ENCODE measurements at regions not wholly inside any gene's neighbourhood (a gene's known extent, or its start where the extent isn't known, plus 50 kb on each side); places are given as distances from the start of the nearest gene placed in this dataset.
"Not testable (repeated sequence)": the region's sequence is repeated elsewhere in the genome, so short reads cannot be mapped to it uniquely, and the experiment has no call there.

DNA sequence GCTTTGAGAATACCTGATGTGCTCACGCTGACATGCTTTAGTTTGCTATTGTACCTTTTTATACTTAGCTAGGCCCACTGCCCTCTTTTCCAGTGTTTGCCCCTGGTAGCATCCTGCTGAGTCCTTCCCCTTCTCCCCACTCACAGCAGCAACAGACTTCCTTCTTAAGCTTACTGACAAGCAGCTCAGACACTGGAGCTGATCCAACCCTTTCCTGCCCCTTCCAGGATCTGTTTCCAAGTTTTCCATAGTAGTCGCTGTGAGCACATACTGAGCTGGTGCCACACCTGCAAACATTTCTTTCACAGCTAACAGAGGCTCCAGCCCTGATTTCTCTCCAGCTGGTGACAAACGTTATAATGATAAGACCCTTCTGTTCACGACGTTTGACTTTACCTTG is 991.4 kb upstream of the CELF4 start:
- no peak for DNase-seq

DNA sequence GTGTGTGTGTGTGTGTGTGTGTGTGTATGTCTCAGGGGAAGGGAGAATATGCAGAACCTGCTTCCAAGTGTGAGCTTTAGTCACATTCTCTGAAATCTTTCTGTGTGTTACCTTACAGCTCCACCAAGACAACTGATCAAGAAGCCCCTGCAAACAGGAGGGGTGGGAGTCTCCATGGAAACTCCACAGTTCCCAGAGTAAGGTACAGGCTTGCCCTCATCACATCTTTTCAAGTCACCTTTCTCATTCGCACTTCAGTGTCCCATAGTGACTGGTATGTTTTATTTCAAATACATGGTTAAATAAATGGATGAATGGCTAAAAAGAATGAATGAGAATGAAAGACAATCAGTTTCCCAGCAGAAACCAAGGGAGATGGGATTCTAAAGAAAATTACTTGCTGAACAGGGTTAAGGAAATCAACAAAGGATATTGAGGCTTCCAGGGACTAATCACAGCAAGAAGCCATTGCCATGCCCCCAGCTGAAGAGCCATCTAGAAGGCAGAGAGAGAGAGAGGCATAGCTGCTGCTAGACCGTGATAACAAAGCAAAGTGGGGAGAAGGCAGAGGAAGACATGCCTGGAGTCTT is 987.2 kb upstream of the CELF4 start:
- DNase-seq = no peak

DNA sequence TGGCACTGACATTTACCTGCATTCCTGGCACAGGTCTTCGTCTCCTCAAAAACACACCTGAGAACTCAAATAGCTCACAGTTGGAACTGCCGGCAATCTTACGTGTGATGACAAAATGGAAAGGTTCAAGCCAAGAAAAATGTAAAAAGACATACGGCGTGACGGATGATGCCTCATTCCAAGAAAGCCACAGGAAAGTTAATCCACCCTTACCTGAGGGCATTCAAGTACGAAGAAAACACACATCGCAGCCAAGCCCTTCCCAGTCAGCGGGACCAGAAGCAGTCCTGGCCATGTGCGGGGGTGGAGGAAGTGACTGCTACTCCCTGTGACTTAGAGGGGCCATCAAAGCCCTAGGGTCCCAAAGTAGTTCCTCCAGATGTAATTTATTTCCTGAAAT is 986.3 kb upstream of the CELF4 start:
- no peak for DNase-seq

DNA sequence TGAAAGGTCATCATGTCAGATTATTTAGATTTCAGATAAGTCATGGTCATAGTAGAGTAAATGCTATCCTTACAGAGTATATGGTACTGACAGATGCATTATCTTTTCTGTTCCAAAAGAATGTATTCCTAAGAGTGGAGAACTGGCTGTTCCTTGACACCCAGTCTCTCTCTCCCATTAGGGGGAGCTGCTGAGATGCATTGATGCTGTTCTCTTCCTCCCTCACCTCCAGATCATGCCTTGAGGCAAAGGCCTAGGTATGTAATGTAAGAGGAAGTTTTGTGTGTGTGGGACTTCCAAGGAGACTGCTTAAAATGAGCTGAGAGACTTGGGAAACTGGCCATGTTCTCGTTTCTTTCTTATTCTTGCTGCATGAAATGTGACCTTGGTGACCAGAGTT is 979.5 kb upstream of the CELF4 start:
- DNase-seq = no peak

DNA sequence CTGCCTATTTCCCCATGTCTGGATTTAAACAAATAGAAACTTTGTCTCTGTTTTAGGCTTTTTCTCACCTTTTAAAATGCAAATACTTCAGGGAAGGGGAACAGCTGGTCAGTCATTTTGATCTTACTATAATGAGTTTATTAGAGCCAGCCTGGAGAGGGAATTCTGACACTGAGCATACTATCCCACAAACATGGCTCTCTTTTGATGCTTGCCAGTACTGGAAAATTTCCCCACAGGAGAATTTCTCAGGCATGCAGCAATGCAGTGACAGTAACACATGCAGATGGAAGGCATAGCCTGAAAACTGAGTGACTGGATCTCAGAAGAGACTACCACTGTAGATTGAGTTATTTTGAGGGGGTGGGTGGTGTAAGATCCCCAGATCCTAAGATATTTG is 974.3 kb upstream of the CELF4 start:
- no peak for DNase-seq

DNA sequence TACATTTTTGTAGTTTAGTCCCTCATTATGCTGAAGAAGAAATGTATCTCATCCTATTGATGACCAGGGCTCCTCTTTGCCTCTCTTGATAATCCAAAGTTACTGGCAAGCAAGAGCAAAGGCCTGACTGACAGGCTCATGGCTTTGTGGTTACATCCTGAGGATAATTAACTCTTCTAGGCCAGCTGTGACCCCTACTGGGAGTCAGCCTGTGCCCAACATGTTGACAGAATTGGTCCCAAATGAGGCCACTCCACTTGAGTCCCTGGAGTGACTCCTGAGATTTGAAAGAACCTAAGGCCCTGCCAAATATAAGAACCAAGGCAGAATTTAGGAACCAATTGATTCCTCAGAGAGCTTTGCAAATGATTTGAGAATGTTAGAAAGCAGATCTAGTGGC is 973.8 kb upstream of the CELF4 start:
- peak; percentile 1 for DNase-seq

DNA sequence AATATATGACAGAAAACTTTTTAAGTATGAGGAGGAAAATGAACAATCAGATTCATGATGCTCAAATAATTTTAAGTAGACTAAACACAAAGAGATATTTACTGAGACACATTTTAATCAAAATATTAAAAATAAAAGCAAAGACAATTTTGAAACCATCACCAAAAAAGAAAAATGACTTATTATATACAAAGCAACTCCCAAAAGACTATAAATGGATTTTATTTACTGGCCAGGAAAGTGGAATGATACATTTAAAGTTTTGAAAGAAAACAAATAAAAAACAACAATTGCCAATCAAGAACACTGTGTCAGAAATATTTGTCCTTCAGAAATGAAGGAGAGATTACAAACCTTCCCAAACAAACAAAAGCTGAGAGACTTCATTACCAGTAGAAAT is 968.5 kb upstream of the CELF4 start:
- DNase-seq = no peak

DNA sequence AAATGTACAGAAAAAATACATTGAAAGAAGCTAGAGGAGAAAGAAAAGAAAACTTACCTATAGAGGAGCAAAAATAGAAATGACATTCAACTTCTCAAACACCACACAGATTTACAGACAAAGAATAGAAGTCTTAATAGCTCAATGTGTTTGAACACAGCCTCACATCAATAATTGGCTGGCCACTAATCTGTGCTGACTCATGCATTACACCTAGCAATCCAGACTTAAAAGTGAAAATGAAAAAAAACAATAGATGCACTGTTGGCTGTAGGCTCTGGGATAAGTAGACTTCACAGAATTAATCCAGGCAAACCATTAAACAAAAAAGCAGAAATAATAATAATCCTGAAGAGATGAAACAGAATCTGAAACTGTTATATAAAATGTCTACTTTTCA is 961.3 kb upstream of the CELF4 start:
- no peak for DNase-seq

DNA sequence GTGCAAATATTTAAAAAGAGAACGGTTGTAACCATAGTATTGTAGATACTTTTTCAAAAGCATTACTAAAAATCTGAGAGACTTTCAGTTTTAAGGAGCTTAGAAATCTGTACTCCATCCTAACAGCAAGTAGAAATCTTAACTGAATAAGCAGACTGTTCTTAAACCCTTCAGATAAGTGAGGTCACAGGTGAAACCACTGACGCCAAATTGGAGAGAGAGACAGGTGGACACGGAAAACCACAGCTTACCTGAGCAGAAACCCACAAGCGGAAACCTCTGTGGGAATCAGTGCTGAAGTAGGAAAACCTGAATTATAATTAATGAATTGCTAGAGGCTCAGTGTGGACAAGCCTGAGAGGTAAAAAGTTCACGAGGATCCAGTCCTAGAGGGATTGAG is 959.4 kb upstream of the CELF4 start:
- no peak for DNase-seq

DNA sequence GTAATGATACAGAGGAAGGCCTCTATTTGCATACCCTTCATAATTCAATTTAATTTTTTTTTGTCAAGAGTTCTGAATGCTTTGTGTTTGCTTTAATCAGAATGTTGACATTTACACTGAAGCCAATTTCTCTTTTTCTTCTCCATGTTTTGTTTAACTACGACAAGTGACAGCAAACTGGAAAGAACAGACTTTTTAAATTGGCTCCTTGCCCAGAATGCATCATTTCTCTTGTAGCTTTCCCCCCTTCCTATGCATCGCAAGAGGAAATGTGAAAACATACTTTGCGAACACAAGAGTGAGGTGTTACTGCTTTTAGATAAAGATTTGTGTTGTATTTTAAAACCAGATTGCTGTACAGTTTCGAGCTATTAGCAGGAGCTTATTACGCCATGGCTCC is 955.2 kb upstream of the CELF4 start:
- no peak for DNase-seq

DNA sequence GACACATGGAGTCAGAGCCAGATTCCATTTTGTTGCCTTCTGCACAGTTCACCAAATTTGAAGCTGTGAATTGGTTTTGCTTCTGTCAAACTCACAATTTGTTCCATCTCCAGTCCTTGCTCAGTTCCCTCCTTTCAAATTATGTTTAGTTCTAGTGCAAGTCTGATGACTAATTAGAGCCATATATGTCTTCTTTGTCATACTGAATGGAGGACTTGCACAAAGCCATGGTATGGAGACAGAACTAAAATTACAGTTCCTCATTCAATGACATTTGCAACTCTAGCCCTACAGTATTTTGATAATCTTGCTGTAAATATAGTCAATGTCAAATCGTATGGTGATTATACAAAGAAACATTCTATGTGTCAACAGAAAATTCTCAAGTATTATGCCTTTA is 936.9 kb upstream of the CELF4 start:
- DNase-seq = no peak

DNA sequence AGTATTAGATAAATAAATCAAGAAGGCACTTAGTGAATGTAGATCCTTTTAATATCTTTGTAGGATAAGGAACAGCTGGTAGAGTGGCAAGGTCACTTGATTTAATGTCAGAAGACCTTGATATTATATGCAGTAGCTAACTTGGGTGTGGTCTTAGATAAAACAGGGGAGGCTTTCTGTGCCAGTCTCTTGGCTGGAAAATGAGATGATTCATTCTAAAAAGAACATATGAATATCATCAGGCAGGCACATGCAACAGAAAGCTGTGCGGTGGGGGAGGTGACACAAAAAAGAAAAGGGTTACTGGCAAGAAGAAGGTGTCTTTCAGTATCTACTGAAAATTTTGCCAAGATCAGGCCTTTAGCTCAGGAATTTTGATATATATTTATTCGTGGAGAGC is 931.7 kb upstream of the CELF4 start:
- DNase-seq = no peak

DNA sequence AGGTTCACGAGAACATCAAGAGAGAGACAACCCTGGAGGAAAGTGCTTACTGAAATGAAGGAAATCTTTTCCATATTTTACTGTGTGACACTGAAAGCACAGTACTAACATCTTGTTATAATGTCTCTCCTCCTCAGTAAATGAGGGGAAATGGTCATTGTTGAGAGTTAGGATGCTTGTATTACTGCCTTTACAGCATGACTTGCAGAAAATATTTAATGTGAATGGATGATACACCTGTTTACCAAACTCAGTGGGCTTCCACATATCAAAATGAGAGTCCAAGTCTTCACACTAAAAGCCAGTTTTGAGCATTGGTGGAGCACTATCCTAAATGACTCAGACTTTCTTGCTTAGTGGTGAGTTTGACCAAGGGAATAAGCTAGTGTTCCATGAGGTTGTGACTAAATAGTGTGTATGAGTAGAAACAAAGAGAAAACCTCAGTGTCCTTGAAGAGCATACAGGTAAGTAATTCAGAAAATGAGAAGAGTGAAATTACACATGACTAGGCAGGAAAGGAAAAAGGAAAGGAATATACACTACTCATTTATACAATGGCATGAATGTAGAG is 930.7 kb upstream of the CELF4 start:
- DNase-seq = no peak

DNA sequence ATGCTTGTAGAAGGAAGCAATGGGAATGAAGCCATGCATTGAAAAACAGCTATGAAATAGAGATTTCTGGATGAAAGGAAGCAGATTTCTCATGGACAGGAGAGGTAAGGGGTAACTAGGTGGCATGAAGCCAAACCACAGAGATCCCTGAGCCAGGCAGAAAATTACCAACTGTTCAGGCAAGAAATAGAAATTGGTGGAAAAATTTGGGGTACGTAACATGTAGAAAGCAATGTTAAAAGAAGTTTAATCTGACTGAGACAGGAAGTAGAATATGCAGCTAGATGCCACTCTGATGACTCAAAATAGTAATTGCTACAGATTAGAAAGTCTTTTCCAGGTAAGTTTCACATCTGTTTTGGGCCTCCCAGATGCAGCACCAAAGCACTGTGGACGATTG is 928.5 kb upstream of the CELF4 start:
- DNase-seq = no peak

DNA sequence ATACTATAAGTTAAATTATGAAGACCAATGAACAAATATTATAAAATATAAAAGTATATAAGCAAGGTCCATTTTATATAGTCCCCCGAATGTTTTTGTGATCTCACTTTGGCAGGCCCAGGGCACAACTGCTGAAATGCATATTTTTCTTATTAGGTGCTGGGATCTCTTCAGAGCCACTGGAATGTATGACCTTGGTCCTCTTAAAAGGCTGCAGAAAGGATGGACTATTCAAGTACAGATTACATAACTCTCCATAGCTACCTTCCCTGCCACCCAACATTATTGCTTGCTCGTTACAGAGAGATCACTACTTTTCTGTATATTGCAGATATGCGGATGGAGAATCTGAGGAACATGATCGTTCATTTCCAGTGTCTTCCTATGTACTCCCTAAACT is 925.6 kb upstream of the CELF4 start:
- no peak for DNase-seq

DNA sequence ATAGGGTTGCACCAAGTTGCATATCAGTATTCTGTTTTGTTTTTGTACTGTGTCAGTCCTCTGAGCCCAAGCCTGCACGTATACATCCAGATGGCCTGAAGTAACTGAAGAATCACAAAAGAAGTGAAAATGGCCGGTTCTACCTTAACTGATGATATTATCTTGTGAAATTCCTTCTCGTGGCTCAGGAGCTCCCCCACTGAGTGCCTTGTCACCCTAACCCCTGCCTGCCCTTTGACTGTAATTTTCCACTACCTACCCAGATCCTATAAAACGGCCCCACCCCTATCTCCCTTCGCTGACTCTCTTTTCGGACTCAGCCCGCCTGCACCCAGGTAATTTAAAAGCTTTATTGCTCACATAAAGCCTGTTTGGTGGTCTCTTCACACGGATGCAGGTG is 924.1 kb upstream of the CELF4 start:
- not testable (repeated sequence) for DNase-seq

DNA sequence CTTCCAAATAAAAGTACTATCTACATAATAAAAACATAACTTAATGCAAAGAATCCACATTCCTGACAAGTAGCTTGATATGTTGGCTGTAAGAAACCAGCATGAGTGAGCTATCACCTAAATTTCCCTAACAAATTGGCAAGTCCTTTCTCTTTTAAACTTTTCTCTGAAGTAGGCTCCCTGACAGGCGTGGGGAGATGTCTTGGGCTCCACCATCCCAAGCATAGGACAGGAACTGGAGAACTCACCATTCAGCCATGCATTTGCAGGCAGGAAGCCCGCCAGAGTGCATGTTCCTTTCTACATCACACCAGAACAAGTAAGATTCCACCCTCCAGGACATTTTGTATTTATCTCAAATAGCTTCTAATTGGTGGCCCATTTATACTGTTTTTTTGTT is 921.9 kb upstream of the CELF4 start:
- no peak for DNase-seq

DNA sequence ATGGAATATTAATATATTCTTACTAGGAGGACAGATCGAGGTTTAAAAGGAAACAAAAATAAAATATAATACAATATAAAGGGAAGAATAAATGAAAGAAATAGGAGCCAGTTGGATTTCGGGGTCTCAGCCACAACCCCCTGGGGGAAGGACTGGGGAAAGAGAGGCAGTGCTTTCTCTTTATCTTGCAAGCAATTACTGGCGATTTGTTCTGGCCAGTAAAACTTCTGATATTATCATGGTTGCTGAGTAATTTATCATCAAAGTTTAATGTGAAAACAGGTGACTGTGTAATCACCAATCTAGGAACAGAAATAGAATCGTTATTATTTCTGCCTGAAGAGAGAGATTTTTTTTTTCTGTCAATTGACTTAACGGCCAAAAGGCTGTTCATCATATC is 917.7 kb upstream of the CELF4 start:
- no peak for DNase-seq

DNA sequence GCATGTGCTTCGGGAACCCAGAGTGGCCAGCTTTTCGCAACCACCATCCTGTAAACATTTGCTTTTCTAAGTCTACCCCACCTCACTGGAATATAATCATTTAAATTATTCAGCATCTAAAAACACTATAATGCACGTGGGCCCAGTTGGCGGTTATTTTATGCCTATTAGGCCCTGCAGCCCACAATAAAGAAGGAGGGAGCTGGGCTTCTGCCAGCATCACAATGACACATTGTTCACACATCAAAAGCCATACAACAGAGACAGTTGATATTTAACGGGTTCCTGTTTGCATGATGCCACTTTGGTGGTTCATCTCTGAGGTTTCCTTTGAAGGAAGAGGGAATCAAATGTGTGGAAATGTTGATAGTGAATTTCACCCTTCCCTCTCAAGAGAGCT is 916.0 kb upstream of the CELF4 start:
- DNase-seq = no peak

DNA sequence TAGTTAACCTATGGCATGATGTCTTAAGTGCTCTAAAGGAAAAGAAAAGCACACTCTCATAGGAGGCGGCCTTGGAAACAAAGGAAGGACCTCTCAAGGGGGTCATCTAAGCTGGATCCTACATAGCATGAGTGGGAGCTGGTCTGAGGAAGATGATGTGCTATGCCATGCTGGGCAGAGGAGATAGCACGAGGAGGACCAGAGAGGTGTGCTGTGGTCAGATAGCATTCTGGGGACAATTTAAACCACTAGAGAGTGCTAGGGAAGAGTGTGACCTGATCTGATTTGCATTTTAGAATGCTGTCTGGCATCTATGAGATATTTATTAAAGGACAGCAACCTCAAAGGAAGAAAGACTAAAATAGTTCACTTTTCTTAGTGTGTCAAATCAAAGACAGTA is 910.1 kb upstream of the CELF4 start:
- DNase-seq = no peak

DNA sequence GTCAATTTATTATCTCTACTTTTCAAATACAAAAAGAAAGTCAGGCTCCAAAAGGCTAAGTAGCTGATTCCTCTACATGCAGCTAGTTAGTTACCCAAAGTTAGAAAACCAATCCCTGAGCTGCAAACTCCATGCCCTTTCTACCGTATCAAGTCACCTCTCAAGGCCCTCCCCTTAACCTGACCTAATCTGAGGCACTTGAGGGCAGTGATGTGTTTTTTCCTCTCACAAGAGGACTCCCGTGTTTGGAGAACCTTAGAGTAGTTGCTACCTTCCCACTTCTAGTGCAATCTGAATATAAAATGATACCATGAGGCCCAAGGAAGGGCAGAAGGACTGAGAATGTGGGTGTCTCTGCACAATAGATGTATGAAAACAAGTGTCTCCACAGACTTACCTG is 907.9 kb upstream of the CELF4 start:
- DNase-seq = no peak

DNA sequence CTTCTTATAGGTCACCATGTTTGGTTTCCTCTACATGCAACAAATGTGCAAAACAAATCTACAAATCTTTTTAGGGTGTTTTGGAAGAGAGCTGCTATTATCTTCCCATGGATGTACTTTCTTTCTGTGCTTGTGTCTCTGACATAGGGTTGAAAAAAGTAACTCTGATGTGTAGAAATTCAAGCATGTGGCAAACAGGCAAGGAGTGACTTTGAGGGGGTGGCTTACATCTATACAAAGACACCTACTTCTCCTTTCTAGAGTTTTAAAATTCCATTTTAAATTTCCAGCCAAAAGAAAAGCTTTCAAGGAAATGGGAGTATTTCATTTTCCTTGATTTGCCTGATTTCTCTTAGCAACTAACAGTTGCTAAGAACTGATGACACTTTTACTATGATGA is 904.8 kb upstream of the CELF4 start:
- no peak for DNase-seq

DNA sequence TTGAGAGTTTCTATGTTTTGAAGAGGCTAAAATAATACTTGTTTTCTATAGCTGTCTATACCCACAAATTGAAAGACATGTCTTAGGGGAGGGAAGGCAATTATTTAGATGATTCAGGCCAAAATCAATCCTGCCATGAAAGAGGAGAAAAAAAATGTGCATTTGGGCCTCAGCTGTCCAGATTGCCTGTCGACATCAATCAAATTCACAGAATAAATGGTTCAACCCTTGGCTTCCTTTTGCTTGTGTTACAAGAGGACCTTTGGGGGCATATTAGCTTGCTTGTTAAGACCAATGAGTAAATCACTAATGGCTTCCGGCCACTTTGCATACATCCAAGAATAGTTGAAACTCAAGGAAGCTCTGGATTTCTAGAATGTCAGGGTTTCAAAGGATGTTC is 900.8 kb upstream of the CELF4 start:
- no peak for DNase-seq

DNA sequence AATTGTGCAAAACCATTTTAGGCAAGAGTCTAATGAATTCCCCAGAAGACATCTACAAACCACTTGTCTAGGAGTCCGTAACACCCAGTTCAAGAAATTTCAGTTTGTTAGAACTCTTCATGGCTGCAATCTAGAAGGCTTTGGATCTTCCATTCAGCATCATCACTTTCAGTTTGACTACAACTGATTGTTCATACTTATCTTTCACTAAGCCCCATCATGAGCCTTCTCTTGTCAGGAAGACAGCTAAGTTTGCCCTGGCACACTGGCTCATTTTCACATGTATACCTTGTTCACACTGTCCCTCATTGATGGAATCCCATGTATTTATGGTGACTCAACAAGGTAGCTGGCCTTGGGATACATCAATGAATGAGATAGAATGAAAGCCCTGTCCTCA is 898.4 kb upstream of the CELF4 start:
- no peak for DNase-seq

DNA sequence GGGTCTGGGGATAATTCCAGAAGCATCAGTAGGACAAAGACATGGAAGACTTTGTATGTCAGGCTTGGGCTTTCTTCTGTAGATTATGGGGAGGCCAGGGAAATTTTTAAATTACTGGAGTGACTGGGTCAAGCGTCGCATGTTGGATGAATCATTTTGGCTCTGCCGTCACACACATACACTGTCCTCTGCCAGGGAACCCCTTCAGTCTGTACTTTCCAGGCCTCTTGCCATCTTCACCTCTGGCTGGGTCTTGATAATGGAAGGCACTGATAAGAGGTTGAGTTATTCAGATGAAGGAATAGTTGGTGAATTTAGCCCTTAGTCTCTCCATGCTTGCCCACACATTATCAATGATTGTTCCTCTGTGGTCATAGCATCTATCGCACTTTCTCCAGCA is 895.1 kb upstream of the CELF4 start:
- DNase-seq = no peak
